ENCODE measurements at regions not wholly inside any gene's neighbourhood (a gene's known extent, or its start where the extent isn't known, plus 50 kb on each side); places are given as distances from the start of the nearest gene placed in this dataset.

DNA sequence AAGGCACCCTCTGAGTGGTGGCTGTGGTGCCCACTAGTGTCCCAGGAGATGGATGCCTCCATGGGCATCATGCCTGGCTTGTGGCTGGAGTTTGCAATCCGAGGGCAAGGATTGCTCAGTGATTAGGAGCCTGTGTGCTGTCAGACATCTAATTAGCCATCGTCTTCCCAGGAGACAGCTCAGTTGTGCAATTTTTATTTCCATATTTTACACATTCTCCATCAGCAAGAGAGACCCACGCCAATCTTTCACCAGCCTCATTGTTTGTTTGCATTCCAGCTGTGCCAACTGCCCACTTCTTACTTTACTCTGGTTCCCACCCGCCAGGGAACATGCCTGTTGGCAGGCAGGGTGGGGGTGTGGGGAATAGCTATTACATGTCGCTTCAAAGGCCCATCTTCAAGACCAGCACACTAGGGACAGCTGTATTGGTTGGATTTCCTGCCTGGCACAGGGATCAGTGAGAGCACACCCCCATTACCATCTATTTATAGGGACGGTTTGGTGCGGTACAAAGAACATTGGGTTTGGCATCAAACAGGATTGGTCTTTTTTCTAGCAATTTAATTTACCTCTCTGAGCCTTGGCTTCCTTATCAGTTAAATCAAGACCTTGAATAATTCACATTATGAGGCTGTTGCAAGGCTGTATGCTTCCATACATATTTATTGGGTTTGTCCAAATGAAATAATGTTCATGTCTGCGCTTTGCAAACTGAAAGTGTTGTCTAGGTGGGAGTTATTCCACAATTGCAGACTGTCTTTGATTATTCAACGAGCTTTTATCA lies 80.7 kb upstream of the NAV2 start:
- Histone ChIP-seq H3F3A (ENCODE audit: insufficient read depth, low read length, poor library complexity, severe bottlenecking) (no peaks in the 10 kb centered on the region), H3K36me3 (ENCODE audit: insufficient read depth, low read length) (no peaks in the 10 kb centered on the region), H3K9ac (ENCODE audit: low read length) (no peak overlapping the region), H3K4me2 (ENCODE audit: low read length) (no peak overlapping the region), H3K9me2 (ENCODE audit: insufficient read depth, low read length) (no peaks in the 10 kb centered on the region), H3K9me3 (ENCODE audit: low read length) (no peaks in the 10 kb centered on the region), H3K27ac (ENCODE audit: low read length) (no peak overlapping the region), H3K27me3 (ENCODE audit: insufficient read depth, low read depth, low read length) (no peaks in the 10 kb centered on the region), H3K4me3 (ENCODE audit: low read length) (no peak overlapping the region), H3K79me2 (replicated peaks; ENCODE audit: insufficient read depth, low read length) (no peaks in the 10 kb centered on the region), H4K20me1 (ENCODE audit: insufficient read depth) (no peaks in the 10 kb centered on the region), H2AFZ (ENCODE audit: low read depth, low read length) (no peak overlapping the region)
- TF ChIP-seq SMC3 (conservative IDR thresholded peaks at IDR 0.05; ENCODE audit: poor library complexity) (no peak), POLR2AphosphoS5 (IDR thresholded peaks at IDR 0.05) (no peak), TAF1 (IDR thresholded peaks at IDR 0.05; ENCODE audit: low read depth) (no peak), MXI1 (conservative IDR thresholded peaks at IDR 0.05; ENCODE audit: poor library complexity, severe bottlenecking) (no peak), EZH2 (IDR thresholded peaks at IDR 0.05; ENCODE audit: borderline replicate concordance, insufficient read depth, low read length, poor library complexity, severe bottlenecking) (no peak), RAD21 (conservative IDR thresholded peaks at IDR 0.05) (no peak), EP300 (conservative IDR thresholded peaks at IDR 0.05; ENCODE audit: poor library complexity, severe bottlenecking) (no peak)
- TF ChIP-seq, protein P1, sequence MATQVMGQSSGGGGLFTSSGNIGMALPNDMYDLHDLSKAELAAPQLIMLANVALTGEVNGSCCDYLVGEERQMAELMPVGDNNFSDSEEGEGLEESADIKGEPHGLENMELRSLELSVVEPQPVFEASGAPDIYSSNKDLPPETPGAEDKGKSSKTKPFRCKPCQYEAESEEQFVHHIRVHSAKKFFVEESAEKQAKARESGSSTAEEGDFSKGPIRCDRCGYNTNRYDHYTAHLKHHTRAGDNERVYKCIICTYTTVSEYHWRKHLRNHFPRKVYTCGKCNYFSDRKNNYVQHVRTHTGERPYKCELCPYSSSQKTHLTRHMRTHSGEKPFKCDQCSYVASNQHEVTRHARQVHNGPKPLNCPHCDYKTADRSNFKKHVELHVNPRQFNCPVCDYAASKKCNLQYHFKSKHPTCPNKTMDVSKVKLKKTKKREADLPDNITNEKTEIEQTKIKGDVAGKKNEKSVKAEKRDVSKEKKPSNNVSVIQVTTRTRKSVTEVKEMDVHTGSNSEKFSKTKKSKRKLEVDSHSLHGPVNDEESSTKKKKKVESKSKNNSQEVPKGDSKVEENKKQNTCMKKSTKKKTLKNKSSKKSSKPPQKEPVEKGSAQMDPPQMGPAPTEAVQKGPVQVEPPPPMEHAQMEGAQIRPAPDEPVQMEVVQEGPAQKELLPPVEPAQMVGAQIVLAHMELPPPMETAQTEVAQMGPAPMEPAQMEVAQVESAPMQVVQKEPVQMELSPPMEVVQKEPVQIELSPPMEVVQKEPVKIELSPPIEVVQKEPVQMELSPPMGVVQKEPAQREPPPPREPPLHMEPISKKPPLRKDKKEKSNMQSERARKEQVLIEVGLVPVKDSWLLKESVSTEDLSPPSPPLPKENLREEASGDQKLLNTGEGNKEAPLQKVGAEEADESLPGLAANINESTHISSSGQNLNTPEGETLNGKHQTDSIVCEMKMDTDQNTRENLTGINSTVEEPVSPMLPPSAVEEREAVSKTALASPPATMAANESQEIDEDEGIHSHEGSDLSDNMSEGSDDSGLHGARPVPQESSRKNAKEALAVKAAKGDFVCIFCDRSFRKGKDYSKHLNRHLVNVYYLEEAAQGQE (IDR thresholded peaks at IDR 0.05; ENCODE audit: borderline replicate concordance) = no peak
- TF ChIP-seq, protein P2, sequence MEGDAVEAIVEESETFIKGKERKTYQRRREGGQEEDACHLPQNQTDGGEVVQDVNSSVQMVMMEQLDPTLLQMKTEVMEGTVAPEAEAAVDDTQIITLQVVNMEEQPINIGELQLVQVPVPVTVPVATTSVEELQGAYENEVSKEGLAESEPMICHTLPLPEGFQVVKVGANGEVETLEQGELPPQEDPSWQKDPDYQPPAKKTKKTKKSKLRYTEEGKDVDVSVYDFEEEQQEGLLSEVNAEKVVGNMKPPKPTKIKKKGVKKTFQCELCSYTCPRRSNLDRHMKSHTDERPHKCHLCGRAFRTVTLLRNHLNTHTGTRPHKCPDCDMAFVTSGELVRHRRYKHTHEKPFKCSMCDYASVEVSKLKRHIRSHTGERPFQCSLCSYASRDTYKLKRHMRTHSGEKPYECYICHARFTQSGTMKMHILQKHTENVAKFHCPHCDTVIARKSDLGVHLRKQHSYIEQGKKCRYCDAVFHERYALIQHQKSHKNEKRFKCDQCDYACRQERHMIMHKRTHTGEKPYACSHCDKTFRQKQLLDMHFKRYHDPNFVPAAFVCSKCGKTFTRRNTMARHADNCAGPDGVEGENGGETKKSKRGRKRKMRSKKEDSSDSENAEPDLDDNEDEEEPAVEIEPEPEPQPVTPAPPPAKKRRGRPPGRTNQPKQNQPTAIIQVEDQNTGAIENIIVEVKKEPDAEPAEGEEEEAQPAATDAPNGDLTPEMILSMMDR (IDR thresholded peaks at IDR 0.05; ENCODE audit: poor library complexity, severe bottlenecking) = no peak

DNA sequence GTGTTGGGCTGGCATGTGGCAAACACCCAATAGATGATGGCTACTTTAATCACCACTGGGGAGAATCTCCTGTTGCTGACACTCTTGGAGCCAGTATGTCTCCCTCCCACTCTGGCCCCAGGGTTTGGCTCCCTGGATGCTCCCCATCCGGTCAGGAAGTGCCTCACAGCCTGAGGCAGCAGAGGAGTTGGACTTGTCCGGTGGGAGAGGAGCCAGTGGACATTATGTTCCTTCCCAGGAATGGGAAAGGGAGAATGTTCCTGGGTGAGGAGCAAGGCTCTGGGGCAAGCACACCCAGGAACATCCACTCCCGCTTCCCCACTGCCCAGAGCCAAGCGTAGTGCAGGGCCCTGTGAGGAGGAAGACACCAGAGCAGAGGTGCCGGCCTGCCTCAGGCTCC lies 84.6 kb upstream of the NAV2 start:
- Histone ChIP-seq H3K9me3 (ENCODE audit: low read length) (no peaks in the 10 kb centered on the region), H3K9me2 (ENCODE audit: insufficient read depth, low read length) (no peaks in the 10 kb centered on the region), H3F3A (ENCODE audit: insufficient read depth, low read length, poor library complexity, severe bottlenecking) (no peaks in the 10 kb centered on the region), H3K79me2 (replicated peaks; ENCODE audit: insufficient read depth, low read length) (no peaks in the 10 kb centered on the region), H4K20me1 (ENCODE audit: insufficient read depth) (no peaks in the 10 kb centered on the region), H3K27me3 (ENCODE audit: insufficient read depth, low read depth, low read length) (no peaks in the 10 kb centered on the region), H3K4me3 (ENCODE audit: low read length) (no peak overlapping the region), H3K4me2 (ENCODE audit: low read length) (no peak overlapping the region), H3K9ac (ENCODE audit: low read length) (no peak overlapping the region), H3K27ac (ENCODE audit: low read length) (no peak overlapping the region), H2AFZ (ENCODE audit: low read depth, low read length) (no peak overlapping the region), H3K36me3 (ENCODE audit: insufficient read depth, low read length) (no peaks in the 10 kb centered on the region)
- no peak for TF ChIP-seq EZH2 (IDR thresholded peaks at IDR 0.05; ENCODE audit: borderline replicate concordance, insufficient read depth, low read length, poor library complexity, severe bottlenecking)
- TF ChIP-seq EP300 (conservative IDR thresholded peaks at IDR 0.05; ENCODE audit: poor library complexity, severe bottlenecking) = no peak
- TF ChIP-seq MXI1 (conservative IDR thresholded peaks at IDR 0.05; ENCODE audit: poor library complexity, severe bottlenecking) = no peak
- TF ChIP-seq SMC3 (conservative IDR thresholded peaks at IDR 0.05; ENCODE audit: poor library complexity) = no peak
- TF ChIP-seq RAD21 (conservative IDR thresholded peaks at IDR 0.05) = no peak
- TF ChIP-seq, protein P1 (IDR thresholded peaks at IDR 0.05; ENCODE audit: borderline replicate concordance) = no peak

All from neural cell (in vitro differentiated cells).